ENCODE measurements at regions not wholly inside any gene's neighbourhood (a gene's known extent, or its start where the extent isn't known, plus 50 kb on each side); places are given as distances from the start of the nearest gene placed in this dataset.

- H3K4me1 Mint-ChIP-seq (ENCODE audit: low read depth), result peaks cover 21% of the 10 kb centered on the region
- H3K27ac Mint-ChIP-seq, result no peak overlapping the region
- no peaks in the 10 kb centered on the region for H3K27me3 Mint-ChIP-seq
- peaks cover 5% of the 10 kb centered on the region for H3K36me3 Mint-ChIP-seq
- H3K9me3 Mint-ChIP-seq (ENCODE audit: low read depth), result no peaks in the 10 kb centered on the region
- no peak overlapping the region for H3K4me3 Mint-ChIP-seq
Observed at GRCh38 chr9:130755377-130756007, 61.9 kb downstream of the EXOSC2 start.

DNA sequence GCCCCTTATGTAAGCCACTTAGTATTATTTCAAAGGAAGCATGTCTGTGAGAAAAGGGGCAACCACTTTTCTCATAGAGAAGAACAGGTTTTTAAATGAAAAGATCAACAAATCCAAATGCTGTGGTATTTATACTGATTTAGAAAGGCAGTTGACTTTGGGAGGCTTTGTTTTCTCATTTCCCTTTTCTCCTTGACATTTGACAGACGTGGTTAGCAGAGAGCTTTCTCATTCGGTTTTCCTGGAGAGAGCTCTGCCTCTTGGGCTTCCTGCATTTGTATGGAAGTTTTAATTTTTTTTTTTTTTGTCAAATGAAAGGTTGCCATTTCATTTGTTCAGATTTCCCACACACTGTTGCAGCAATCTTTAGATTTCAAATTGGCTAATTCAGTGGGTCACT lies 62.5 kb downstream of the EXOSC2 start:
- Mint-ChIP-seq H3K4me1 (ENCODE audit: low read depth) (peaks cover 21% of the 10 kb centered on the region), H3K27ac (no peak overlapping the region), H3K36me3 (peaks cover 5% of the 10 kb centered on the region), H3K9me3 (ENCODE audit: low read depth) (no peaks in the 10 kb centered on the region), H3K27me3 (no peaks in the 10 kb centered on the region), H3K4me3 (no peak overlapping the region)

DNA sequence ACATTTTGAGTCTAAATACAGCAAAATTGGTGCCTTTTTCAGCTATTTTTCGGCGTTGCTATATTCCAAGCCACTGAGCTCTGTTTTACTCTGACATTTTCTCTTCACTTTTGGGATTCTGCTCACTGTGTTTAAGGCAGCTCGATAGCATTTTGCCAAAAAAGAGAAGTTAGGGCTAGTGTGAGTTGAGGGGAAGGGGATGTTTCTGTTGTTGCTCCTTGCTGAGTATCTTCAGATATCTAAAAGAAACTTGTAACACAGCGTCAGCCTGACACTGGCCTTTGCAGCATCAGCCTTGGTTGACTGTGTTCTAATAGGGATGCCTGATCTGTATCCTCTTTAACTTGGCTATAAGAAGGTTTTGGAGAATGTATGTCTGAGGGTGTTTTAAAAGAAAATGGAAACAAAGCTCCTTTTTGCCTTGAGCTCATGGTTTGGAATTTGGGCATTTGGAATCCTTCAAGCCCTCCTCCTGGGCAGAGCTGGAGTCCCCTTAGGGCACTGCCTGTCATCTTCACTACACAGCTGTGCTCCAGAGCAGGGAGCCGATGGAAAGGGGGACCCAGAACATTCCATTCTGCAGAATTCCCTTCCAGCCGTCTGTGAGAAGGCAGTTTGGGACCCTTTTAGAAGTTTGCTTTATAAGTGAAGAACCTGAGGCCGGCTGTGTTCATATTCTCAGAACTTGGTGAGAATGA lies 63.0 kb downstream of the EXOSC2 start:
- no peak overlapping the region for H3K27ac Mint-ChIP-seq
- no peak overlapping the region for H3K4me3 Mint-ChIP-seq
- H3K9me3 Mint-ChIP-seq (ENCODE audit: low read depth), result no peaks in the 10 kb centered on the region
- H3K27me3 Mint-ChIP-seq, result no peaks in the 10 kb centered on the region
- H3K4me1 Mint-ChIP-seq (ENCODE audit: low read depth), result peaks cover 24% of the 10 kb centered on the region
- H3K36me3 Mint-ChIP-seq, result peaks cover 5% of the 10 kb centered on the region

GRCh38 chr9:130759738-130760137 lies 66.2 kb downstream of the EXOSC2 start:
- Mint-ChIP-seq H3K4me3 (no peak overlapping the region), H3K27ac (no peak overlapping the region), H3K9me3 (ENCODE audit: low read depth) (no peaks in the 10 kb centered on the region), H3K4me1 (ENCODE audit: low read depth) (peaks cover 41% of the 10 kb centered on the region), H3K36me3 (peaks cover 5% of the 10 kb centered on the region), H3K27me3 (no peaks in the 10 kb centered on the region)

DNA sequence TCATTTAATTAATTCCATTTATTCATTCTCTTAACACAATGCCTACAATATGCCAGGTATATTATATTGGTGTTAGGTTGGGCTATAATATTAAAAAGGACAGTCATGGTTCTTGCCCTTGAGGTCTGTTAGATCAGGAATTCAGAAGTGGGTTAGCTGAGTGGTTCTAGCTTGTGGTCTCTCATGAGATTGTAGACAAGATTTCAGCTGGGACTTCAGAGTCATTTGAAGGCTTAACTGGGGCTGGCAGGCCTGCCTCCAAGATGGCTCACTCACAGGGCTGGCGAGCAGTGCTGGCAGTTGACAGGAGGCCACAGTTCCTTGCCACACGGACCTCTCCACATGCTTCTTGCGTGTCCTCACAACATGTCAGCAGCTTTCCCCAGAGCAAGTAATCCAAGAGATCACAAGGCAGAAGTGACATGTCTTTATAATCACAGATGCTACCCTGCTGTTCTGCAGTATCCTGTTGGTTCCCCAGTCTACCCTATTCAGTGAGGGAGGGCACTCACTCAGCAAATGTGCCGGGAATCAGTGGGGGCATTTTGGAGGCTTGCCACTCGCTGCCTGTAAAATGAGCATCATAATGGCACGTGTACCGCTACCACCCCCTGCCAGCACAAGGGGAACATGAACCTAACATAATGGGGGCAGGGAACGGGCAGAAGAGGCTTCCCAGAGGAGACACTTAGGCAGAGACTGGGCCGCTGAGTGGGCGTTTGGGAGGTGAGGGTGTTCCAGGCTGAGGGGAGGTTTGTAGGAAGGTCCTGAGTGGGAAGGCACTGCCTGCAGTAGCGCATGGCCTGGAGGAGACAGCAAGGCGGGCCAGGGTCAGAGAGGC lies 70.0 kb downstream of the EXOSC2 start:
- Mint-ChIP-seq H3K27ac (no peak overlapping the region), H3K36me3 (peaks cover 5% of the 10 kb centered on the region), H3K4me3 (no peak overlapping the region), H3K27me3 (no peaks in the 10 kb centered on the region), H3K4me1 (ENCODE audit: low read depth) (peaks cover 60% of the 10 kb centered on the region), H3K9me3 (ENCODE audit: low read depth) (no peaks in the 10 kb centered on the region)

DNA sequence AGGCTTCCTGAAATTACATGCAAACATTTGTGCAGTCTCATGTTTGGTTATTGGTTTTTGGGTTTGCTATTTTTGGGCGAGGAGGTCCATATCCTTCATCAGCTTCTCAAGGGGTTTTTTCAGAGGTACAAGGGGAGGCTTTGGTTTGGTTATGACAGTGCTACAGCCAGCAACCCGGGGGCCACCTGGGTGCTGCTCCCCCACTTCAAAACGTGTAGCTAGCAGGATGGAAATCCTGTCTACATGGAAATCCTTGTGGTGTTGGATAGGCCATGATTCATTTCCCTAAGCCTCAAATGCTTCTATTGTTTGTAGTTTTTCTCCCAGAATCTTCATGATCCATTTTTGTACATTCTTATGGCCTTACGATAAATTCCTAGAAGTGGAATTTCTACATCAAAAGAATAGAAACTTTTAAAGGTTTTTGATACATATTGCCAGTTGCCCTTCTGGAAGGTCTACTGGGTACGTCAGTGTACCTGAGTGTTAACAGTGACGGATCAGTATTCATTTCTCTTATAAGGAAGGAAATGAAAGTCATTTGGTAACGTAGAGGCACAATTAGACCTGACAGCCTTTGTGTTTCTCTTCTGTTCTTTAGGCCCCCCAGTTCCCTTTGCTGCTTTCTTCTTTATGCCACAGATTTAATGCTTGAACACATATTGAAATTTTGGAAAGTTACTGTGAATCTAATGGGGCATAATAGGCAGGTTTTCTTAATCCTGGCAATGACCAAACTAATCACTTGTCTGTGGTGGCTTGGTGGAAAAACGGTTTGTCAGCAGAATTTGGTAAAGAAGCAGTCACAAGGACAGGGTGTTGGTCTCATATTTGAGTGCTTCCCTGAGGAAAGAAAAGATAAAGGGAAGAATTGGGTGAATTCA lies 69.7 kb upstream of the ABL1 start:
- no peaks in the 10 kb centered on the region for H3K9me3 Mint-ChIP-seq (ENCODE audit: low read depth)
- no peak overlapping the region for H3K27ac Mint-ChIP-seq
- H3K27me3 Mint-ChIP-seq, result no peaks in the 10 kb centered on the region

GRCh38 chr9:130766021-130766926 lies 68.8 kb upstream of the ABL1 start:
- peaks cover 54% of the 10 kb centered on the region for H3K4me1 Mint-ChIP-seq (ENCODE audit: low read depth)
- H3K36me3 Mint-ChIP-seq, result no peaks in the 10 kb centered on the region
- H3K27ac Mint-ChIP-seq, result peak overlapping the region; percentile 13

More for the DNA sequence above, 69.7 kb upstream of the ABL1 start:
- Mint-ChIP-seq H3K4me3 (peak overlapping the region; percentile 9), H3K36me3 (no peaks in the 10 kb centered on the region), H3K4me1 (ENCODE audit: low read depth) (peaks cover 54% of the 10 kb centered on the region)

GRCh38 chr9:130766927-130767307 lies 68.1 kb upstream of the ABL1 start:
- Mint-ChIP-seq H3K9me3 (ENCODE audit: low read depth) (no peaks in the 10 kb centered on the region), H3K36me3 (no peaks in the 10 kb centered on the region), H3K4me3 (no peak overlapping the region), H3K27ac (no peak overlapping the region), H3K27me3 (no peaks in the 10 kb centered on the region), H3K4me1 (ENCODE audit: low read depth) (peaks cover 51% of the 10 kb centered on the region)

More at GRCh38 chr9:130766021-130766926, 68.8 kb upstream of the ABL1 start:
- H3K4me3 Mint-ChIP-seq, result no peak overlapping the region
- no peaks in the 10 kb centered on the region for H3K27me3 Mint-ChIP-seq
- H3K9me3 Mint-ChIP-seq (ENCODE audit: low read depth), result no peaks in the 10 kb centered on the region

DNA sequence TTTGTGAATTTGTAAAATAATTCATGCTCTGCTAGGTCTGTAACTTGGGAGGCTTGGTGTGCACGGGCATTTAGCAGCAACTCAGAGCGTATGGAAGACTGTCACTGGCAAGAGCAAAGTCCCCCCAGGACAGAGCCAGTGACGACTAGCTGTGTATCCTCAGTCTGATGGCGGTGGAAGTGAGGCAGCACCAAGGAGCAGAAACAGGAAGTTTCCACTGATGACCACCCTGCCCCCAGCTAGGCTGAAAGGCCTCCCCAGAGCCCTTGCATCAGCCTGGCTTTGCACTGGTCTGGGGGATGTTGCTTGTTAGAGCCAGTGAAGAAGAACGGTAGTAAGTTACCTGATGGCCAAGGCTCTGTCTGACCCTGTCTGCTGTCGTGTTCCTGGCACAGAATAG lies 66.8 kb upstream of the ABL1 start:
- no peak overlapping the region for H3K4me3 Mint-ChIP-seq
- H3K9me3 Mint-ChIP-seq (ENCODE audit: low read depth), result no peaks in the 10 kb centered on the region
- no peaks in the 10 kb centered on the region for H3K36me3 Mint-ChIP-seq
- H3K27ac Mint-ChIP-seq, result no peak overlapping the region
- peaks cover 46% of the 10 kb centered on the region for H3K4me1 Mint-ChIP-seq (ENCODE audit: low read depth)
- no peaks in the 10 kb centered on the region for H3K27me3 Mint-ChIP-seq

GRCh38 chr9:130768891-130769403 lies 66.1 kb upstream of the ABL1 start:
- no peaks in the 10 kb centered on the region for H3K27me3 Mint-ChIP-seq
- H3K9me3 Mint-ChIP-seq (ENCODE audit: low read depth), result no peaks in the 10 kb centered on the region

GRCh38 chr9:130770093-130770492 lies 65.0 kb upstream of the ABL1 start:
- Mint-ChIP-seq H3K4me3 (no peak overlapping the region), H3K36me3 (no peaks in the 10 kb centered on the region), H3K9me3 (ENCODE audit: low read depth) (no peaks in the 10 kb centered on the region), H3K27me3 (no peaks in the 10 kb centered on the region), H3K27ac (no peak overlapping the region), H3K4me1 (ENCODE audit: low read depth) (peaks cover 40% of the 10 kb centered on the region)

More at GRCh38 chr9:130768891-130769403, 66.1 kb upstream of the ABL1 start:
- Mint-ChIP-seq H3K27ac (no peak overlapping the region), H3K36me3 (no peaks in the 10 kb centered on the region), H3K4me3 (no peak overlapping the region), H3K4me1 (ENCODE audit: low read depth) (peaks cover 40% of the 10 kb centered on the region)

DNA sequence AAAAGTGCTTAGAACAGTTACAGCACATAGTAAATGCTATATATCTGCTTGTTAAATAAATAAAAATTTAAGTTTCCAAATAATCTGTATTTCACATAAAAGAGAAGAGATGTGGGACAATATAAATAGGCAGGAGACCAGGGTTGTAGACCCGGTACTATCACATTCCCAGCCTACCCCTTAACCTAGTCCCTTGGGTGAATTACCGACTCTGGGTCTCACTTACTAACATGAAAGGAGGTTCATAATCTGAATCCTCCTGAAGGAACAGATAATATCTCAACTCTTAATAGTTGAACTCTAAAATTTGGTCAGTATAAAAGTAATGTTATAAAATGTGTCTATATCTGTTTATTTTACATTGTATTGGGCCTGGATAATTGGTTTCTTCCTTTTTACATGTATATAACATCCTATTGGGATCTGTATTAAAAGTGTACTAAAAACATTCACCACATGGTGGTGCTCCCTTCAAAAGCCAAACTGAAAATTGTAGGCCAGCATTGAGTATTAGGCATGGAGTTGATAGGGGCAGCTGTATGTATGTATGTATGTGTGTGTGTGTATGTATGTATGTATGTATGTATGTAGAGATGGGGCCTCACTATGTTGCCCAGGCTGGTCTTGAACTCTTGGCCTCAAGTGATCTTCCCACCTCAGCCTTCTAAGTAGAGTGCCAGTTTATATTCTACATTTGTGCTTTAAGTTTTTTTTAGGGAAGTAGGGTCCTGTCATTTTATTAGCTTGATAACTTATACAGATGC lies 64.2 kb upstream of the ABL1 start:
- H3K27ac Mint-ChIP-seq, result no peak overlapping the region
- H3K27me3 Mint-ChIP-seq, result no peaks in the 10 kb centered on the region
- H3K9me3 Mint-ChIP-seq (ENCODE audit: low read depth), result no peaks in the 10 kb centered on the region
- peaks cover 5% of the 10 kb centered on the region for H3K36me3 Mint-ChIP-seq
- H3K4me1 Mint-ChIP-seq (ENCODE audit: low read depth), result peaks cover 32% of the 10 kb centered on the region
- H3K4me3 Mint-ChIP-seq, result no peak overlapping the region

DNA sequence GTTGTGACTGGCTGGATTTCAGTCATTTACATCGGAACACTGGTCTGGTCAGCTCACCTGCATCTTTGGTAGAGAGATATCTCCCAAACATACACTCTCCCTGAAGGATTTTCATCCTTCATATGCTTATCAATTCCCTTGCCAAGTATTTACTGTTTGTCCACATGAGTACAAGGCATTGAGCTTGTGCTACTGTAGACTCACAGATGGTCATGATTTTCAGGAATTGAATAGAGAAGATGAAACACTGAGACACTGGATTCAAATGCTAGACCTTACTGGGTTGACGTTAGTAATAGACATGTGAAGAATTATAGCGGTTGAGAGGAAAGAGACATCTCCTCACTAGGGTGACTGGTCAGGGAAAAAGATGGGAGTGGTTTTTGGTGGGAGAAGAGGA lies 62.9 kb upstream of the ABL1 start:
- Mint-ChIP-seq H3K4me3 (no peak overlapping the region), H3K4me1 (ENCODE audit: low read depth) (peaks cover 21% of the 10 kb centered on the region), H3K9me3 (ENCODE audit: low read depth) (no peaks in the 10 kb centered on the region), H3K27me3 (no peaks in the 10 kb centered on the region), H3K36me3 (peaks cover 5% of the 10 kb centered on the region), H3K27ac (no peak overlapping the region)

Data from activated naive CD8-positive, alpha-beta T cell (primary cell).